22Rv1 (cell line): ENCODE measurements at regions not wholly inside any gene's neighbourhood (a gene's known extent, or its start where the extent isn't known, plus 50 kb on each side); places are given as distances from the start of the nearest gene placed in this dataset.

Experiments used
- CTCF ChIP-seq: fragments of 450-650 bp; IDR thresholded peaks from 2 replicates; pipeline ENCODE4 v1.5.1; 2017; ENCODE audit warnings: mild to moderate bottlenecking
- ZFX ChIP-seq: fragments of 450-650 bp; IDR thresholded peaks from 2 replicates; pipeline ENCODE4 v1.6.1; 2017; ENCODE audit warnings: antibody characterized with exemption, borderline replicate concordance

DNA sequence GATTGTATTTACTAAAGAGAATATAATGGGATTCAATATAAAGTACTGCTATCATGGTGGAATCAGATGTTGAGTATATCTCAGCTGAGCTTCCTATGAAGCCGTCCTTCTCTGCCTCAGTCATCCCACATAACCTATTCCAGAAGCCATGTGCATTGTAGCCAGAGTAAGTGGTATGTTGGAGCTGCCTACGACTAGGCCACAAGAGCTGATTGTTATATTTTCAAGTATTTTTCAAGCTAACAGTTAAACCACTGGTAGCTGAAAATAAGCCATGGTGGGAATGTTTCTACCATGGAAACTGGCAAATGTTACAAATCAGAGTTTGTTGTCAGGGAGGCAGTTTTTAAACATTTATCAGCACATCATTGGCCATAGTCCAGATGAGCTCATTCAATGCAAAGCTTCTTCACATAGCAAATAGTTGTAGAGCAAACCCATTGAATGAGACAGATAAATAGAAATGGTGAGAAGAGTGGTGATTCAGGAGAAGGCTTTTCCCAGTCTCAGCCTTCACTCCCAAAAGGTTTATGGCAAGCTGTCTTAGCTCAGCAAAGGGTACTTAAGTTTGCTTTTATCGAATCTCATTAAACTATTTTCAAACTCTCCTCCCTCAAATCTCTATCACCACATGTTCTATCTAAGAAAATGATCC, 436.4 kb downstream of the PCDH19 start:
- TF ChIP-seq CTCF (no peak), ZFX (no peak)
